ENCODE measurements at regions not wholly inside any gene's neighbourhood (a gene's known extent, or its start where the extent isn't known, plus 50 kb on each side); places are given as distances from the start of the nearest gene placed in this dataset.

- intact Hi-C loops (cut with DNase I, micrococcal nuclease): no loop called here
- peaks cover 5% of the 10 kb centered on the region for H3K4me1 ChIP-seq (ENCODE audit: insufficient read depth, low read length)
- CTCF ChIA-PET: no interaction called here
- peaks cover 0 to 6% of the 10 kb centered on the region in 2 experiments for H3K9me3 ChIP-seq (ENCODE audit: control insufficient read depth in 1 of 2, insufficient read depth in 1 of 2, low read length in 2 of 2)
- no peaks in the 10 kb centered on the region for H3K36me3 ChIP-seq (ENCODE audit: insufficient read depth, low read length)
- Mint-ChIP-seq H3K4me3 (no peak overlapping the region), H3K36me3 (ENCODE audit: low read depth) (no peaks in the 10 kb centered on the region), H3K27ac (no peak overlapping the region), H3K27me3 (no peaks in the 10 kb centered on the region), H3K4me1 (ENCODE audit: low read depth) (peaks cover 15% of the 10 kb centered on the region), H3K9me3 (no peaks in the 10 kb centered on the region)
- no peak overlapping the region for H3K27ac ChIP-seq (ENCODE audit: low read depth in 1 of 2, low read length in 2 of 2)
- no peak for TF ChIP-seq CTCF (IDR thresholded peaks at IDR 0.05)
- DNase-seq (peak in 3 of 14 experiments; percentile 13 to 37 (median 24)), ATAC-seq (ENCODE audit: poor library complexity) (peak; percentile 21)
- POLR2A ChIA-PET: no interaction called here
- H3K27me3 ChIP-seq (ENCODE audit: control insufficient read depth in 1 of 2, insufficient read depth in 2 of 2, low read length in 2 of 2): no peaks in the 10 kb centered on the region
- H3K4me3 ChIP-seq (ENCODE audit: low read length): no peak overlapping the region
Measured at GRCh38 chr6:21438237-21438985, 155.1 kb upstream of the SOX4 start.

GRCh38 chr6:21438986-21439352, 154.6 kb upstream of the SOX4 start:
- no peaks in the 10 kb centered on the region for H3K36me3 ChIP-seq (ENCODE audit: insufficient read depth, low read length)
- intact Hi-C loops (cut with DNase I, micrococcal nuclease): no loop called here
- CTCF ChIA-PET: no interaction called here
- Mint-ChIP-seq H3K27me3 (no peaks in the 10 kb centered on the region), H3K36me3 (ENCODE audit: low read depth) (no peaks in the 10 kb centered on the region), H3K4me1 (ENCODE audit: low read depth) (peaks cover 15% of the 10 kb centered on the region), H3K9me3 (no peaks in the 10 kb centered on the region), H3K4me3 (no peak overlapping the region), H3K27ac (no peak overlapping the region)
- DNase-seq (peak in 2 of 14 experiments; percentile 12 to 18), ATAC-seq (ENCODE audit: poor library complexity) (no peak)
- H3K9me3 ChIP-seq (ENCODE audit: control insufficient read depth in 1 of 2, insufficient read depth in 1 of 2, low read length in 2 of 2): peaks cover 0 to 6% of the 10 kb centered on the region in 2 experiments
- H3K27me3 ChIP-seq (ENCODE audit: control insufficient read depth in 1 of 2, insufficient read depth in 2 of 2, low read length in 2 of 2): no peaks in the 10 kb centered on the region
- no peak overlapping the region for H3K27ac ChIP-seq (ENCODE audit: low read depth in 1 of 2, low read length in 2 of 2)
- peaks cover 5% of the 10 kb centered on the region for H3K4me1 ChIP-seq (ENCODE audit: insufficient read depth, low read length)
- no peak overlapping the region for H3K4me3 ChIP-seq (ENCODE audit: low read length)
- no peak for TF ChIP-seq CTCF (IDR thresholded peaks at IDR 0.05)
- POLR2A ChIA-PET: no interaction called here

GRCh38 chr6:21441386-21441785, 152.2 kb upstream of the SOX4 start:
- H3K9me3 ChIP-seq (ENCODE audit: control insufficient read depth in 1 of 2, insufficient read depth in 1 of 2, low read length in 2 of 2): no peaks in the 10 kb centered on the region
- POLR2A ChIA-PET: no interaction called here
- Mint-ChIP-seq H3K27me3 (peaks cover 4% of the 10 kb centered on the region), H3K4me3 (no peak overlapping the region), H3K4me1 (ENCODE audit: low read depth) (peaks cover 15% of the 10 kb centered on the region), H3K36me3 (ENCODE audit: low read depth) (no peaks in the 10 kb centered on the region), H3K9me3 (no peaks in the 10 kb centered on the region), H3K27ac (no peak overlapping the region)
- no peak for ATAC-seq (ENCODE audit: poor library complexity)
- no peak for TF ChIP-seq CTCF (IDR thresholded peaks at IDR 0.05)
- H3K27ac ChIP-seq (ENCODE audit: low read depth in 1 of 2, low read length in 2 of 2): no peak overlapping the region
- DNase-seq: no peak
- H3K27me3 ChIP-seq (ENCODE audit: control insufficient read depth in 1 of 2, insufficient read depth in 2 of 2, low read length in 2 of 2): no peaks in the 10 kb centered on the region
- no peak overlapping the region for H3K4me3 ChIP-seq (ENCODE audit: low read length)
- H3K36me3 ChIP-seq (ENCODE audit: insufficient read depth, low read length): no peaks in the 10 kb centered on the region
- H3K4me1 ChIP-seq (ENCODE audit: insufficient read depth, low read length): peaks cover 5% of the 10 kb centered on the region
- CTCF ChIA-PET: no interaction called here
- intact Hi-C loops (cut with DNase I, micrococcal nuclease): no loop called here

Measured in CD4-positive, alpha-beta T cell (primary cell).